WTC11 (cell line): ENCODE measurements at regions not wholly inside any gene's neighbourhood (a gene's known extent, or its start where the extent isn't known, plus 50 kb on each side); places are given as distances from the start of the nearest gene placed in this dataset.
"Not testable (repeated sequence)": the region's sequence is repeated elsewhere in the genome, so short reads cannot be mapped to it uniquely, and the experiment has no call there.

Experiments used
- ATAC-seq: fragments of 200-7000 bp; cut with Tn5 transposase; 2 replicates; pipeline ENCODE4 v1.10.0; 2021; ENCODE audit warnings: mild to moderate bottlenecking, moderate library complexity
- CTCF ChIA-PET: fragments of 300-600 bp; sonication (Branson Sonifier 250); formaldehyde crosslinking; loops from one replicate; lab custom pipeline; 2021; ENCODE audit warnings: antibody characterized with exemption; lab: Charles Lee
- POLR2A ChIA-PET: fragments of 350-600 bp; sonication (Branson Sonifier 250); formaldehyde crosslinking; loops from one replicate; lab custom pipeline; 2021; ENCODE audit warnings: antibody characterized with exemption; lab: Charles Lee
- DNase-seq: peaks from one replicate; pipeline ENCODE4 v3.0.0; 2021; ENCODE audit warnings: low spot score
- H3K27ac Mint-ChIP-seq: 2 replicates; pipeline ENCODE4 v1.8.0; 2021; ENCODE audit warnings: mixed read lengths
- H3K27me3 Mint-ChIP-seq: 2 replicates; pipeline ENCODE4 v1.8.0; 2021; ENCODE audit warnings: low read depth, mild to moderate bottlenecking, moderate library complexity, mixed read lengths
- H3K36me3 Mint-ChIP-seq: 2 replicates; pipeline ENCODE4 v1.8.0; 2021; ENCODE audit warnings: mixed read lengths
- H3K4me1 Mint-ChIP-seq: 2 replicates; pipeline ENCODE4 v1.8.0; 2022; ENCODE audit warnings: mixed read lengths
- H3K4me3 Mint-ChIP-seq: 2 replicates; pipeline ENCODE4 v1.8.0; 2021; ENCODE audit warnings: mild to moderate bottlenecking, moderate library complexity, mixed read lengths
- H3K9me3 Mint-ChIP-seq: 2 replicates; pipeline ENCODE4 v1.8.0; 2021; ENCODE audit warnings: mixed read lengths
- AR ChIP-seq: fragments of 250-450 bp; sonication (Bioruptor Pico); IDR thresholded peaks from 2 replicates; pipeline ENCODE4 v1.9.0; 2021; ENCODE audit warnings: mild to moderate bottlenecking
- E2F1 ChIP-seq: sonication (generic); formaldehyde crosslinking; IDR thresholded peaks from 2 replicates; pipeline ENCODE4 v1.8.0; 2022; ENCODE audit warnings: mild to moderate bottlenecking, missing genetic modification reagents
- ETV6 ChIP-seq: sonication (generic); formaldehyde crosslinking; IDR thresholded peaks from 2 replicates; pipeline ENCODE4 v1.8.1; 2022; ENCODE audit warnings: mild to moderate bottlenecking, missing genetic modification reagents
- FOXJ3 ChIP-seq: sonication (generic); formaldehyde crosslinking; IDR thresholded peaks from 2 replicates; pipeline ENCODE4 v1.9.0; 2021; ENCODE audit warnings: missing genetic modification reagents, mild to moderate bottlenecking, borderline replicate concordance
- NFE2L1 ChIP-seq: sonication (generic); formaldehyde crosslinking; IDR thresholded peaks from 2 replicates; pipeline ENCODE4 v1.8.1; 2023; ENCODE audit warnings: missing genetic modification reagents
- NR2C2 ChIP-seq: sonication (generic); formaldehyde crosslinking; IDR thresholded peaks from 2 replicates; pipeline ENCODE4 v1.8.0; 2022; ENCODE audit warnings: mild to moderate bottlenecking, missing genetic modification reagents
- SMAD4 ChIP-seq: sonication (generic); formaldehyde crosslinking; IDR thresholded peaks from 2 replicates; pipeline ENCODE4 v1.8.0; 2022; ENCODE audit warnings: mild to moderate bottlenecking, missing genetic modification reagents
- ZBTB43 ChIP-seq: sonication (generic); formaldehyde crosslinking; IDR thresholded peaks from 2 replicates; pipeline ENCODE4 v1.8.1; 2023; ENCODE audit warnings: mild to moderate bottlenecking, missing genetic modification reagents
- ZNF232 ChIP-seq: sonication (generic); formaldehyde crosslinking; IDR thresholded peaks from 2 replicates; pipeline ENCODE4 v1.8.0; 2022; ENCODE audit warnings: mild to moderate bottlenecking, missing genetic modification reagents
- ZNF281 ChIP-seq: sonication (generic); formaldehyde crosslinking; IDR thresholded peaks from 2 replicates; pipeline ENCODE4 v1.8.0; 2023; ENCODE audit warnings: mild to moderate bottlenecking, missing genetic modification reagents
- TF ChIP-seq, protein P1 (sequence below): sonication (generic); formaldehyde crosslinking; IDR thresholded peaks from 2 replicates; pipeline ENCODE4 v1.8.0; 2022; ENCODE audit warnings: missing genetic modification reagents

- TF ChIP-seq ZNF281 (CRISPR knock-in tag) (no peak), NR2C2 (CRISPR knock-in tag) (no peak), FOXJ3 (CRISPR knock-in tag) (no peak), SMAD4 (CRISPR knock-in tag) (no peak), ZBTB43 (CRISPR knock-in tag) (no peak)
- TF ChIP-seq, all 79 proteins: peak for 0
Observed at GRCh38 chr20:53654932-53655624, 61.4 kb upstream of the ZNF217 start (continued).

- H3K36me3 Mint-ChIP-seq, DNase-seq, H3K9me3 Mint-ChIP-seq, H3K27ac Mint-ChIP-seq, H3K4me3 Mint-ChIP-seq, POLR2A ChIA-PET, ATAC-seq, CTCF ChIA-PET, H3K27me3 Mint-ChIP-seq: not testable (repeated sequence)
- peaks cover 53% of the 10 kb centered on the region for H3K4me1 Mint-ChIP-seq
Observed at GRCh38 chr20:53654521-53654920, 60.9 kb upstream of the ZNF217 start.

- H3K4me3 Mint-ChIP-seq = no peak overlapping the region
- POLR2A ChIA-PET = no interaction called here
Observed at GRCh38 chr20:53652859-53653517, 59.3 kb upstream of the ZNF217 start.

DNA sequence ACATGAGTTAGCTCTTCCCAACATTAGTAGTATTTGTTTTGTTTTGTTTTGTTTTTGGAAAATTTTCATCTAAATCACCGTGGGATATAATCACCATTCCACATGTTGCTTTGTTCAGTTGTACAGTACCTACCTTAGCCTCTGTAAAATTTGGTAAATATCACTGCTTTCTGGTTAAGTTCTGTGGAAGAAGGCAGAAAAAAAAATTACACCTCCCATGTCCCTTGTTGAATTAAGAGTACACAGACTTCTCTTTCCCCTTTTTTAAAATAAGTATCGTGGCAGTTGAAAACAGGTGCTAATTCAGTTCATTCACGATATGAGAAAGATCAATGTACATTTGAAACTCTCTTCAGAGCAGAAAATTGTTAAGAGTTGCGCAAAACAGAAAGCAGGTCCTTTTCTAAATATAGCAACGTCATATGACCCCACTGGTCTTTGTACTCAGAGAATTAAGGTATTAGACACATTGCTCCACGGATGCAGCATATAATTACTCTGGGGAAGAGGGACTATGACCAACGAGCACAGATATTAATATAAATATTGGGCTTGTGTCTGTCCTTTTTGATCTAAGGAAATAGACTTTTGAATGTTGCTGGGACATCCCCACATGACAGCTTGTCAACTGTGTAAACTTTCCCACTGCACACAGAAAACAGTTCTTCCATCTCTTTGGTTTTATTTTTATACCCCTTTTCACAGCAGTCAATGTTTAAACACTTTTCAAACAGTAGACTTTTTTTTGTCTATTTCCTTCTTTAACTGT lies 58.6 kb upstream of the ZNF217 start:
- no peak for ATAC-seq
- Mint-ChIP-seq H3K27ac (no peak overlapping the region), H3K4me3 (no peak overlapping the region), H3K27me3 (no peaks in the 10 kb centered on the region), H3K36me3 (no peaks in the 10 kb centered on the region), H3K9me3 (no peaks in the 10 kb centered on the region), H3K4me1 (peaks cover 36% of the 10 kb centered on the region)
- POLR2A ChIA-PET = no interaction called here
- DNase-seq = no peak
- no peak for TF ChIP-seq NFE2L1 (CRISPR knock-in tag)
- no peak for TF ChIP-seq E2F1
- TF ChIP-seq, protein P1, sequence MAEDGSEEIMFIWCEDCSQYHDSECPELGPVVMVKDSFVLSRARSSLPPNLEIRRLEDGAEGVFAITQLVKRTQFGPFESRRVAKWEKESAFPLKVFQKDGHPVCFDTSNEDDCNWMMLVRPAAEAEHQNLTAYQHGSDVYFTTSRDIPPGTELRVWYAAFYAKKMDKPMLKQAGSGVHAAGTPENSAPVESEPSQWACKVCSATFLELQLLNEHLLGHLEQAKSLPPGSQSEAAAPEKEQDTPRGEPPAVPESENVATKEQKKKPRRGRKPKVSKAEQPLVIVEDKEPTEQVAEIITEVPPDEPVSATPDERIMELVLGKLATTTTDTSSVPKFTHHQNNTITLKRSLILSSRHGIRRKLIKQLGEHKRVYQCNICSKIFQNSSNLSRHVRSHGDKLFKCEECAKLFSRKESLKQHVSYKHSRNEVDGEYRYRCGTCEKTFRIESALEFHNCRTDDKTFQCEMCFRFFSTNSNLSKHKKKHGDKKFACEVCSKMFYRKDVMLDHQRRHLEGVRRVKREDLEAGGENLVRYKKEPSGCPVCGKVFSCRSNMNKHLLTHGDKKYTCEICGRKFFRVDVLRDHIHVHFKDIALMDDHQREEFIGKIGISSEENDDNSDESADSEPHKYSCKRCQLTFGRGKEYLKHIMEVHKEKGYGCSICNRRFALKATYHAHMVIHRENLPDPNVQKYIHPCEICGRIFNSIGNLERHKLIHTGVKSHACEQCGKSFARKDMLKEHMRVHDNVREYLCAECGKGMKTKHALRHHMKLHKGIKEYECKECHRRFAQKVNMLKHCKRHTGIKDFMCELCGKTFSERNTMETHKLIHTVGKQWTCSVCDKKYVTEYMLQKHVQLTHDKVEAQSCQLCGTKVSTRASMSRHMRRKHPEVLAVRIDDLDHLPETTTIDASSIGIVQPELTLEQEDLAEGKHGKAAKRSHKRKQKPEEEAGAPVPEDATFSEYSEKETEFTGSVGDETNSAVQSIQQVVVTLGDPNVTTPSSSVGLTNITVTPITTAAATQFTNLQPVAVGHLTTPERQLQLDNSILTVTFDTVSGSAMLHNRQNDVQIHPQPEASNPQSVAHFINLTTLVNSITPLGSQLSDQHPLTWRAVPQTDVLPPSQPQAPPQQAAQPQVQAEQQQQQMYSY = no peak
- TF ChIP-seq AR (CRISPR knock-in tag) = no peak
- CTCF ChIA-PET = no interaction called here

More at GRCh38 chr20:53652859-53653517, 59.3 kb upstream of the ZNF217 start:
- H3K27me3 Mint-ChIP-seq = no peaks in the 10 kb centered on the region
- TF ChIP-seq ETV6 (CRISPR knock-in tag) (no peak), E2F1 (no peak), ZNF232 (CRISPR knock-in tag) (no peak), SMAD4 (CRISPR knock-in tag) (no peak)
- no peak for ATAC-seq
- DNase-seq = no peak
- no peaks in the 10 kb centered on the region for H3K36me3 Mint-ChIP-seq
- H3K9me3 Mint-ChIP-seq = no peaks in the 10 kb centered on the region
- CTCF ChIA-PET = interaction anchor here (1.0 kb wide), 2 partner anchors 30 to 105 kb away, joined by 3 read pairs; no protein-coding TSS in a partner anchor
- peak overlapping the region; percentile 51 for H3K27ac Mint-ChIP-seq
- H3K4me1 Mint-ChIP-seq = peaks cover 43% of the 10 kb centered on the region
